GM21360 (cell line): ENCODE measurements at regions not wholly inside any gene's neighbourhood (a gene's known extent, or its start where the extent isn't known, plus 50 kb on each side); places are given as distances from the start of the nearest gene placed in this dataset.
"Not testable (repeated sequence)": the region's sequence is repeated elsewhere in the genome, so short reads cannot be mapped to it uniquely, and the experiment has no call there.

Experiments
- ATAC-seq: cut with Tn5 transposase; IDR thresholded peaks from one replicate; pipeline ENCODE4 v1.9.1; 2021; ENCODE audit warnings: mild to moderate bottlenecking, moderate library complexity; ENCODE audit not compliant: unreplicated experiment

- no peak for ATAC-seq
Observed at GRCh38 chr3:20572473-20572872, 386.5 kb upstream of the SGO1 start.

- no peak for ATAC-seq
Observed at GRCh38 chr3:20569310-20569709, 383.3 kb upstream of the SGO1 start.

- ATAC-seq: no peak
Observed at GRCh38 chr3:20564966-20565365, 379.0 kb upstream of the SGO1 start.

DNA sequence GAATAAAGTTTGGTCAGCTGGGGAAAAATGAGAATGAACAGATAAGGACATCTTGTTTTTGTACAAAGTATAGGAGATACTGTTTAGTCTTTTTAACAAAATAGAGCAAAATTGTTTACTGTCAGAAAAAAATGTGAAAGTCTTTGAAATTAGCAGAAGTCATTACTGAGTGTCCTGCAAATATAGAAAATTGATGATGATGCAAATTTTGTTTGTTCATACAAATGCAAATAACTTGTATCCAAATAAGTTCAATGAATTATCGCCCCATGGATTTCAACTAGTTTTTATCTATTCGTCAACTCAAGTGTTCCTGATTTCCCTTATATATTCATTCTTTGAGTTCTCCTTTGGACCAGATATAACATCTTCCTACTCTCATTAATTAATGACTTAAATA, 378.0 kb upstream of the SGO1 start:
- ATAC-seq: no peak

GRCh38 chr3:20563251-20563650, 377.2 kb upstream of the SGO1 start:
- ATAC-seq: no peak

- no peak for ATAC-seq
Observed at GRCh38 chr3:20561166-20561565, 375.2 kb upstream of the SGO1 start.

GRCh38 chr3:20560446-20560845, 374.4 kb upstream of the SGO1 start:
- not testable (repeated sequence) for ATAC-seq

- no peak for ATAC-seq
Observed at GRCh38 chr3:20558161-20558560, 372.2 kb upstream of the SGO1 start.

GRCh38 chr3:20556661-20557060, 370.7 kb upstream of the SGO1 start:
- ATAC-seq: no peak

DNA sequence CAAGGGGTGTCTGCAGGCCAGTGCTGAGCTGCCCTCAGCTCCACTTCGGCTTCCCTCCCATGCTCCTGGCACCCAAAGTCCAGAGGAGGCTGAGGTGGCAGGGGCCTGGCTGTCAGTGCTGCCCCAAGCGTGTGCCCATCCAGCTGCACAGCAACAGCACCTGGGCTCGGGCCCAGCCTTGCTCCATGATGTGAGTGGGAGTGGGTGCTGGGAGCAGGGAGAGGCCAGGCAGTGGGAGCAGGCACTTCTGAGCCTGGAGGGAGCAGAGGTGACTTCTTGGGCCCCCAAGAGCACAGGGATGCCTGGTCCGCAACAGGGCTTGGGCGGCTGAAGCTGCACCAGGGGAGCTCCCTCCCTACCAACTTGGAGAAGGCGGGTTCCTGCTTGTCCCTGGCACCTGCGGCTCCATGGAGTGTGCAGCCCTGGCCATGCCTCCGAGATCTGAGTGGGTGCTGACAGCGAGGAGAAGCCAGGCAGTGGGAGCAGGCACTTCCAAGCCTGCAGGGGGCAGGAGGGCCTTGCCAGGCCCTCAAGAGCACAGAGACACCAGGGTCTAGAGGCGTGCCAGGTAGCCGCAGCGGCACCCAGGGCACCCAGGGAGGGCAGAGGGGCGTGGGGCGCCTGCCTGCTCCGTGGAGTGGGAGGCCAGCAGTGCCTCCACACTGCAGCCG, 366.7 kb upstream of the SGO1 start:
- ATAC-seq: no peak

DNA sequence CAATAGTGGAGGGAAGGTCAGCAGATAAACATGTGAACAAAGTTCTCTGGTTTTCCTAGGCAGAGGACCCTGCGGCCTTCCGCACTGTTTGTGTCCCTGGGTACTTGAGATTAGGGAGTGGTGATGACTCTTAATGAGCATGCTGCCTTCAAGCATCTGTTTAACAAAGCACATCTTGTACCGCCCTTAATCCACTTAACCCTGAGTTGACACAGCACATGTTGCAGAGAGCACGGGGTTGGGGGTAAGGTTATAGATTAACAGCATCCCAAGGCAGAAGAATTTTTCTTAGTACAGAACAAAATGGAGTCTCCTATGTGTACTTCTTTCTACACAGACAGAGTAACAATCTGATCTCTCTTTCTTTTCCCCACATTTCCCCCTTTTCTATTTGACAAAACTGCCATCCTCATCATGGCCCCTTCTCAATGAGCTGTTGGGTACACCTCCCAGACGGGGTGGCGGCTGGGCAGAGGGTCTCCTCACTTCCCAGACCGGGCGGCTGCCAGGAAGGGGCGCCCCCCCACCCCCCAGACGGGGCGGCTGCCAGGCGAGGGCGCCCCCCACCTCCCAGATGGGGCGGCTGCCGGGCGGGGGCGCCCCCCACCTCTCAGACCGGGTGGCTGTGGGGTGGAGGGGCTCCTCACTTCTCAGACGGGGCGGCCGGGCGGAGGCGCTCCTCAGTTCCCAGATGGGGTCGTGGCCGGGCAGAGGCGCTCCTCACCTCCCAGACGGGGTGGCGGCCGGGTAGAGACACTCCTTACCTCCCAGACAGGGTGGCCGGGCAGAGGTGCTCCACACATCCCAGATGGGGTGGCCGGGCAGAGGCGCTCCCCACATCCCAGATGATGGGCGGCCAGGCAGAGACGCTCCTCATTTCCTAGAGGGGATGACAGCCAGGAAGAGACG, 361.6 kb upstream of the SGO1 start:
- ATAC-seq: not testable (repeated sequence)

DNA sequence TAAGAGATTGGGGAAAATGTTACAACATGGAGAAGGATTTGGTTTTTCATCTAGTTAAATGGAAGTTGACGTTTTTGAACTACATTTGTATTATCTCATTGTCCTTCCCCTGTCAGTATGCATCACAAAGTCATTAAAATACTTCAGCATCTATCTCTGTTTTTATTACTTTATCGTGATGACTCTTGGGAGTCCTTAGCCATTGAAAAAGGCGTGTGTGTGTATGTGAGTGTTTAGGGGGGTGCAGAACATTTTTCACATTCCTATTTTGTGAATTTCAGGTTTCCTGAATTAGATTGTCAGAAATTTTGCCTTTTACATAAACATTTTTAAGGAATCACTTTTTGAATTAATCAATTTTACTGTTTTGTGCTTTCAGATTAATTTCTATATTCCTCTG, 360.6 kb upstream of the SGO1 start:
- no peak for ATAC-seq

DNA sequence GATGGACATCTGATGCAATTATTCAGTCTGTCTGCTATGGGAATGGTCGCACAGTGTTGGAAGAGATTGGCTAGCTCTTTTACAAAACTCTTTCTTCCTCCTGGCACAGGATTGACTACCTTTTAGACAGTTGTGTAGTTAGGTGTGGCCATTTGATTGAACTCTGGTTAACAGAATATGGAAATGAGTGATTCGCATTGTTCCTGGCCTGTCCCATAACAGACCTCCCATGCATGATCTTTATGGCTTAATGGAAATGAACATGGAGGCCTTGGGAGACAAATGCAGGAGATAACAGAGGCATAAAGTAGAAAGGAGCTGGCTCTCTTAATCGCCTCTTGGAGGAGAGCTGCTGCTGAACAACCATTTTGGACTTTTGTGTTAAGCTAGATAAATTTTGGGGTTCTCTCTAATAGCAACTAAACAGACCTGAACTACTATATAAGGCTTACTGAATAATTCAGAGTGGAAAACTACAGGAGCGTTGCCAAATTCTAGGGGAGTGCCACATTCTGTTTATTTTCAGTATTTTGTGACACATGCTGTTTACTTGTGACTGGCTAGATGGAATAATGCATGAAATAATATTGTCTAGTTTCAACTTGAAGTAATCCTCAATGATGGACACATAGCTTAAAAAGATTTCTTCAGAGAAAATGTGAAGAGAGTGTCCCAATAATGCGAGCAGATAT, 357.7 kb upstream of the SGO1 start:
- no peak for ATAC-seq

GRCh38 chr3:20540066-20540465, 354.1 kb upstream of the SGO1 start:
- no peak for ATAC-seq

GRCh38 chr3:20539666-20540065, 353.7 kb upstream of the SGO1 start:
- ATAC-seq: no peak

- no peak for ATAC-seq
Observed at GRCh38 chr3:20537234-20537633, 351.2 kb upstream of the SGO1 start.

DNA sequence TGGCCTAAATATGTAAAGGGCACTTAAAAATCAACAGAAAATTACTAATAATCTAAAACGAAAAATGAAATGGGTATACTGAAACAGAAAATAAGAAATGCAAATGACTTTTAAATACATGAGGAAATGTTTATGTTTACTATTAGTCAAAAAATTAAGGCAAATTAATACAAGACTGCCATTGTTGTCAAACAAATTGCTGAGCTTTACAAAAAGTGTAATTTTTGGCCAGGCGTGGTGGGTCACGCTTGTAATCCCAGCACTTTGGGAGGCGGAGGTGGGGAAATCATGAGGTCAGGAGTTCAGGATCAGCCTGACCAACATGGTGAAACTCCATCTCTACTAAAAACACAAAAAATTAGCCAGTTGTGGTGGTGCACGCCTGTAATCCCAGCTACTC, 343.9 kb upstream of the SGO1 start:
- no peak for ATAC-seq

- ATAC-seq: no peak
Observed at GRCh38 chr3:20528180-20528770, 342.3 kb upstream of the SGO1 start.

GRCh38 chr3:20527368-20527767, 341.4 kb upstream of the SGO1 start:
- no peak for ATAC-seq

DNA sequence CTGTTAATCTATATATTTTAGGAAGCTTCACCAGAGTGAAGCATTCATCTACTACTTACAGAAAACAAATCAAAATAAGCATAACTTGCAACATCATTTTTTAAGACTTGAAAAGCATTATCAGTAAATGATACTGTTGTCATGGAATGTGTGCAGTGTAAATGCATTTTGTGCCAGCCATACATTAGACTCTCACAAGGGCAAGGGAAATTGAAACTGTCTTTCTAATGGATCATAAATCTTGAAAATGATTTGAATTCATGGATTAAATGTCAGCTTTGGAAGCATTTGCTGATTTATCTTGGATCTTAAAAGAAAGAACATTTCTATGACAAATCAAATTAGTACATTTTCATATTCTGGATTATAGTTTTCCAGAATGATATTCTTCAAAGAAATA, 338.3 kb upstream of the SGO1 start:
- ATAC-seq: no peak

GRCh38 chr3:20523293-20523692, 337.3 kb upstream of the SGO1 start:
- no peak for ATAC-seq
